ENCODE measurements at regions not wholly inside any gene's neighbourhood (a gene's known extent, or its start where the extent isn't known, plus 50 kb on each side); places are given as distances from the start of the nearest gene placed in this dataset.

DNA sequence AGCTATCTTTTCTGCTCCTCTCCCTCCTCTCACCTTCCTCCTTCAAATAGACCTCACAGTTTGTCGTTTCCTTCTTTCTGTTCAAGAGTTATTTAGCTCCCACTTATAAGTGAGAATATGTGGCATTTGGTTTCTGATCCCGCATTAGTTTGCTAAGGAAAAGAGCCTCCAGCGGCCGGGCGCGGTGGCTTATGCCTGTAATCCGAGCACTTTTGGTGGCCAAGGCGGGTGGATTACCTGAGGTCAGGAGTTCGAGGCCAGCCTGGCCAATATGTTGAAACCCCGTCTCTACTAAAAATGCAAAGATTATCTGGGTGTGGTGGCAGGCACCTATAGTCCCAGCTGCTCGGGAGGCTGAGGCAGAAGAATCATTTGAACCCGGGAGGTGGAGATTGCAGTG, 2101.6 kb downstream of the MAT2B start:
- Mint-ChIP-seq H3K9me3 (peaks cover 4% of the 10 kb centered on the region), H3K4me3 (no peak overlapping the region), H3K27ac (no peak overlapping the region), H3K27me3 (ENCODE audit: insufficient read depth) (no peaks in the 10 kb centered on the region), H3K4me1 (peaks cover under 1% of the 10 kb centered on the region), H3K36me3 (ENCODE audit: low read depth) (no peaks in the 10 kb centered on the region)
- no peak for DNase-seq
- 93 to 98% methylated on average over 7 to 12 of the region's 12 CpGs for WGBS, 2 experiments (ENCODE audit: insufficient coverage in 1 of 2, insufficient read length in 1 of 2)
- Histone ChIP-seq H3K4me1 (ENCODE audit: control insufficient read depth, insufficient read depth, low read length) (no peaks in the 10 kb centered on the region), H3K9me3 (ENCODE audit: control insufficient read depth, low read length) (no peaks in the 10 kb centered on the region), H3K36me3 (ENCODE audit: control insufficient read depth, insufficient read depth, low read length) (no peaks in the 10 kb centered on the region), H3K4me3 (ENCODE audit: low read length) (no peak overlapping the region), H3K9ac (ENCODE audit: extremely low read depth, low read length, poor library complexity, severe bottlenecking) (no peak overlapping the region), H3K27me3 (ENCODE audit: control insufficient read depth, insufficient read depth, low read length, poor library complexity, severe bottlenecking) (no peaks in the 10 kb centered on the region), H3K27ac (ENCODE audit: low read depth, low read length) (no peak overlapping the region)
- TF ChIP-seq, protein P1, sequence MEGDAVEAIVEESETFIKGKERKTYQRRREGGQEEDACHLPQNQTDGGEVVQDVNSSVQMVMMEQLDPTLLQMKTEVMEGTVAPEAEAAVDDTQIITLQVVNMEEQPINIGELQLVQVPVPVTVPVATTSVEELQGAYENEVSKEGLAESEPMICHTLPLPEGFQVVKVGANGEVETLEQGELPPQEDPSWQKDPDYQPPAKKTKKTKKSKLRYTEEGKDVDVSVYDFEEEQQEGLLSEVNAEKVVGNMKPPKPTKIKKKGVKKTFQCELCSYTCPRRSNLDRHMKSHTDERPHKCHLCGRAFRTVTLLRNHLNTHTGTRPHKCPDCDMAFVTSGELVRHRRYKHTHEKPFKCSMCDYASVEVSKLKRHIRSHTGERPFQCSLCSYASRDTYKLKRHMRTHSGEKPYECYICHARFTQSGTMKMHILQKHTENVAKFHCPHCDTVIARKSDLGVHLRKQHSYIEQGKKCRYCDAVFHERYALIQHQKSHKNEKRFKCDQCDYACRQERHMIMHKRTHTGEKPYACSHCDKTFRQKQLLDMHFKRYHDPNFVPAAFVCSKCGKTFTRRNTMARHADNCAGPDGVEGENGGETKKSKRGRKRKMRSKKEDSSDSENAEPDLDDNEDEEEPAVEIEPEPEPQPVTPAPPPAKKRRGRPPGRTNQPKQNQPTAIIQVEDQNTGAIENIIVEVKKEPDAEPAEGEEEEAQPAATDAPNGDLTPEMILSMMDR (conservative IDR thresholded peaks at IDR 0.05) = no peak

DNA sequence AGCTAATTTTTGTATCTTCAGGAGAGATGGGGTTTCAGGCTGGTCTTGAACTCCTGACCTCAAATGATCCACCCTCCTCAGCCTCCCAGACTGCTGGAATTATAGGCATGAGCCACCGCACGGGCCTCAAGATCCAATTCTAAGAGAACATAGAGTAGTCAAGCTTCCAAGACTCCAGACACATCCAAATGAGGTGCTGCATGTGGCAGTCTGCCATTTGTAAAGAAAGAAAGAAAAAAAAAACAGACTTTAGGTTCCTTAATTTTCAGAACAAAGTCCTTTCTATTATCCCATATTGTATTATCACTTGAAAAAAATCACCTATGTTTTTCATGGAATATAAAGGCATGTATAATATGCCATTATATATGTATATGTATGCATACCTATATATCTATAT, 2104.5 kb downstream of the MAT2B start:
- Histone ChIP-seq H3K4me3 (ENCODE audit: low read length) (no peak overlapping the region), H3K9ac (ENCODE audit: extremely low read depth, low read length, poor library complexity, severe bottlenecking) (no peak overlapping the region)
- TF ChIP-seq, protein P1 (conservative IDR thresholded peaks at IDR 0.05) = no peak

DNA sequence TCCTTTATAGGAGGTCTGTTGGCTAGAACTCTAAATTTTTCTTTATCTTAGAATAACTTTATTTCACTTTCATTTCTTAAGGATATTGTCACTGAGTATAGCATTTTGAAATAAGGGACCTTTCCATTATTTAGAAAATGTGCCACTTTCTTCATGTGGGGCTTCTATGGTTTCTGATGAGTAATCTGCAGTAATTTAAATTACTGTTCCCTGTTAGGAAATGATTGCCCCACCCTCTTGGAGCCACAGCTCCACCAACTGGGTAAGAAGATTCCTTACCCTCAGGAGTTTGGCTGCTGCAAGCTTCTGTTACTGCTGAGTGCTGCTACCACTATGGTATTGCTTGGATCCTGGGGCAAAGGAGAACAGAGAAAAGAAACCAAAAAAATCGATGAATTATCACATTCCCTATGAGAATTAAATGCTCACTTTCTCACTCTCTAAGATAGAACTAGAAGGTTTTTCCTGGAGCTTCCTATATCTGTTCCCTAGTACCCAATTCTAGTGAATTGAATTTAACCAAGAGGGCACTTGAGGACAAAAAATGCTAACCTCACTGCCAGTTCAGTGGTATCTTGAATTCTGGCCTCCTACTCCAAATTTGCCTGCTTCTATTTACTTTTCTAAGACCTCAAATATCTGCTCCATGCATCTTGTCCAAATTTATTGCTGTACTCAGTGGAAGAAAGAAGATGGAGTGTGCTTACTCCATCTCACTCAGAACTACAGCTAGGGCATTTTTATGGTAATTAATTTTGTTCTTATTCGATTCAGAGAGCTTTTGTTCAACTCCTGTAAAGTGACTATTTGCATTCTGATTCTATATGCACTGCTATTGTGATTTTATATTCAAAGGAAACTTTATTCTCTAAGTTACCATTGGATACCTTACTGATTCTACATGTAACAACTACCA, 2111.3 kb downstream of the MAT2B start:
- no peaks in the 10 kb centered on the region for H3K4me1 Mint-ChIP-seq
- no peaks in the 10 kb centered on the region for H3K4me1 ChIP-seq (ENCODE audit: control insufficient read depth, insufficient read depth, low read length)
- 56% methylated on average over 1 of the region's 2 CpGs; no CpG with 5 or more reads in 1 of the 2 experiments for WGBS, 2 experiments (ENCODE audit: insufficient coverage in 1 of 2, insufficient read length in 1 of 2)
- H3K27me3 ChIP-seq (ENCODE audit: control insufficient read depth, insufficient read depth, low read length, poor library complexity, severe bottlenecking) = no peaks in the 10 kb centered on the region
- no peak overlapping the region for H3K27ac ChIP-seq (ENCODE audit: low read depth, low read length)
- DNase-seq = no peak
- TF ChIP-seq, protein P1 (conservative IDR thresholded peaks at IDR 0.05) = peak; percentile 43
- H3K9me3 Mint-ChIP-seq = peaks cover 4% of the 10 kb centered on the region
- H3K27me3 Mint-ChIP-seq (ENCODE audit: insufficient read depth) = no peaks in the 10 kb centered on the region
- no peak overlapping the region for H3K9ac ChIP-seq (ENCODE audit: extremely low read depth, low read length, poor library complexity, severe bottlenecking)
- no peak overlapping the region for H3K27ac Mint-ChIP-seq
- no peak overlapping the region for H3K4me3 ChIP-seq (ENCODE audit: low read length)
- H3K36me3 ChIP-seq (ENCODE audit: control insufficient read depth, insufficient read depth, low read length) = no peaks in the 10 kb centered on the region
- H3K36me3 Mint-ChIP-seq (ENCODE audit: low read depth) = no peaks in the 10 kb centered on the region
- no peaks in the 10 kb centered on the region for H3K9me3 ChIP-seq (ENCODE audit: control insufficient read depth, low read length)
- no peak overlapping the region for H3K4me3 Mint-ChIP-seq

More for the DNA sequence above, 2104.5 kb downstream of the MAT2B start:
- Histone ChIP-seq H3K9me3 (ENCODE audit: control insufficient read depth, low read length) (no peaks in the 10 kb centered on the region), H3K36me3 (ENCODE audit: control insufficient read depth, insufficient read depth, low read length) (no peaks in the 10 kb centered on the region), H3K4me1 (ENCODE audit: control insufficient read depth, insufficient read depth, low read length) (no peaks in the 10 kb centered on the region), H3K27me3 (ENCODE audit: control insufficient read depth, insufficient read depth, low read length, poor library complexity, severe bottlenecking) (no peaks in the 10 kb centered on the region), H3K27ac (ENCODE audit: low read depth, low read length) (no peak overlapping the region)
- H3K4me3 Mint-ChIP-seq = no peak overlapping the region
- no peaks in the 10 kb centered on the region for H3K4me1 Mint-ChIP-seq
- DNase-seq = no peak
- WGBS, 2 experiments (ENCODE audit: insufficient coverage in 1 of 2, insufficient read length in 1 of 2) = 98% methylated on average over 2 of the region's 2 CpGs; no CpG with 5 or more reads in 1 of the 2 experiments
- H3K27me3 Mint-ChIP-seq (ENCODE audit: insufficient read depth) = no peaks in the 10 kb centered on the region
- no peaks in the 10 kb centered on the region for H3K36me3 Mint-ChIP-seq (ENCODE audit: low read depth)
- H3K27ac Mint-ChIP-seq = no peak overlapping the region
- peaks cover 2% of the 10 kb centered on the region for H3K9me3 Mint-ChIP-seq

Measured in endodermal cell (in vitro differentiated cells).